Effector memory CD4-positive, alpha-beta T cell (primary cell): ENCODE measurements at regions not wholly inside any gene's neighbourhood (a gene's known extent, or its start where the extent isn't known, plus 50 kb on each side); places are given as distances from the start of the nearest gene placed in this dataset.

Experiments
- DNase-seq, 3 donors: peaks; one replicate each; pipeline ENCODE4 v3.0.0-alpha.2; 2020
- H3K27ac ChIP-seq: 2 replicates; pipeline ENCODE4 v1.7.0; 2013; ENCODE audit warnings: mild to moderate bottlenecking, low read length, moderate library complexity; ENCODE audit not compliant: insufficient read depth, poor library complexity, severe bottlenecking
- H3K27me3 ChIP-seq: replicated peaks from 2 replicates; pipeline ENCODE4 v1.7.0; 2013; ENCODE audit warnings: mild to moderate bottlenecking, low read length; ENCODE audit not compliant: insufficient read depth, control insufficient read depth, poor library complexity, severe bottlenecking
- H3K36me3 ChIP-seq: 2 replicates; pipeline ENCODE4 v1.7.0; 2013; ENCODE audit warnings: mild to moderate bottlenecking, low read length, moderate library complexity; ENCODE audit not compliant: control insufficient read depth, insufficient read depth
- H3K4me1 ChIP-seq: 2 replicates; pipeline ENCODE4 v1.7.0; 2013; ENCODE audit warnings: low read length, mild to moderate bottlenecking; ENCODE audit not compliant: control insufficient read depth, insufficient read depth, poor library complexity, severe bottlenecking
- H3K4me3 ChIP-seq: 2 replicates; pipeline ENCODE4 v1.7.0; 2013; ENCODE audit warnings: low read length, low read depth, mild to moderate bottlenecking; ENCODE audit not compliant: insufficient read depth, poor library complexity, severe bottlenecking
- H3K9me3 ChIP-seq: 2 replicates; pipeline ENCODE4 v1.7.0; 2013; ENCODE audit warnings: mild to moderate bottlenecking, low read length, moderate library complexity; ENCODE audit not compliant: control insufficient read depth

GRCh38 chr2:238578256-238578655 lies 151.5 kb downstream of the ASB1 start:
- H3K36me3 ChIP-seq = no peaks in the 10 kb centered on the region
- H3K4me1 ChIP-seq = no peaks in the 10 kb centered on the region
- no peaks in the 10 kb centered on the region for H3K9me3 ChIP-seq
- no peak overlapping the region for H3K4me3 ChIP-seq
- H3K27me3 ChIP-seq = no peaks in the 10 kb centered on the region
- H3K27ac ChIP-seq = no peak overlapping the region
- no peak for DNase-seq

- H3K4me3 ChIP-seq = no peak overlapping the region
- H3K36me3 ChIP-seq = no peaks in the 10 kb centered on the region
- H3K27me3 ChIP-seq = no peaks in the 10 kb centered on the region
- no peak overlapping the region for H3K27ac ChIP-seq
- H3K9me3 ChIP-seq = no peaks in the 10 kb centered on the region
- no peak for DNase-seq
- H3K4me1 ChIP-seq = no peaks in the 10 kb centered on the region
Observed at GRCh38 chr2:238580486-238580885, 153.8 kb downstream of the ASB1 start.

- Histone ChIP-seq H3K36me3 (no peaks in the 10 kb centered on the region), H3K9me3 (no peaks in the 10 kb centered on the region)
Observed at GRCh38 chr2:238581126-238581525, 154.4 kb downstream of the ASB1 start.

GRCh38 chr2:238582159-238582558 lies 155.4 kb downstream of the ASB1 start:
- no peaks in the 10 kb centered on the region for H3K36me3 ChIP-seq
- H3K4me3 ChIP-seq = no peak overlapping the region
- no peak for DNase-seq
- H3K27ac ChIP-seq = no peak overlapping the region
- no peaks in the 10 kb centered on the region for H3K4me1 ChIP-seq
- H3K9me3 ChIP-seq = no peaks in the 10 kb centered on the region
- no peaks in the 10 kb centered on the region for H3K27me3 ChIP-seq

More at GRCh38 chr2:238581126-238581525, 154.4 kb downstream of the ASB1 start:
- Histone ChIP-seq H3K4me1 (no peaks in the 10 kb centered on the region), H3K27me3 (no peaks in the 10 kb centered on the region), H3K27ac (no peak overlapping the region), H3K4me3 (no peak overlapping the region)
- DNase-seq = no peak

DNA sequence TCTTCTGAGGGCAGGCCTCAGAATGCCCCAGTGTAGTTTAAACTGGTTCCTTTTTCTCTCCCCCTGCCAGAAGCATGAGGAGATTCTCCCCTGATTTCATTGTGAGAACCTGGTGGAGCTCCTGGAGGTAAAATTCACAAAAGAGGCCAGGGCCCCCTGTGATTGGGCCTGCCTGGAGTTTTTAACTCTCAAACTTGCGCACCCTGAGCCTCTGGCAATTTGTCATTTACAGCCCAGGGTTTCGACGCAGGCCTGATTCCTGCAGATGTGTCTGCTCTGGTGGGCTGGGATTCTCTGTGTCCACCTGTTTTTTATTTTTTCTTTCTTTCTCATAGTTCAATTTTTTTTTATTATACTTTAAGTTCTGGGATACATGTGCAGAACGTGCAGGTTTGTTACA lies 157.9 kb downstream of the ASB1 start:
- no peak for DNase-seq
- Histone ChIP-seq H3K4me3 (no peak overlapping the region), H3K9me3 (no peaks in the 10 kb centered on the region), H3K27me3 (no peaks in the 10 kb centered on the region), H3K27ac (no peak overlapping the region), H3K36me3 (no peaks in the 10 kb centered on the region), H3K4me1 (no peaks in the 10 kb centered on the region)

DNA sequence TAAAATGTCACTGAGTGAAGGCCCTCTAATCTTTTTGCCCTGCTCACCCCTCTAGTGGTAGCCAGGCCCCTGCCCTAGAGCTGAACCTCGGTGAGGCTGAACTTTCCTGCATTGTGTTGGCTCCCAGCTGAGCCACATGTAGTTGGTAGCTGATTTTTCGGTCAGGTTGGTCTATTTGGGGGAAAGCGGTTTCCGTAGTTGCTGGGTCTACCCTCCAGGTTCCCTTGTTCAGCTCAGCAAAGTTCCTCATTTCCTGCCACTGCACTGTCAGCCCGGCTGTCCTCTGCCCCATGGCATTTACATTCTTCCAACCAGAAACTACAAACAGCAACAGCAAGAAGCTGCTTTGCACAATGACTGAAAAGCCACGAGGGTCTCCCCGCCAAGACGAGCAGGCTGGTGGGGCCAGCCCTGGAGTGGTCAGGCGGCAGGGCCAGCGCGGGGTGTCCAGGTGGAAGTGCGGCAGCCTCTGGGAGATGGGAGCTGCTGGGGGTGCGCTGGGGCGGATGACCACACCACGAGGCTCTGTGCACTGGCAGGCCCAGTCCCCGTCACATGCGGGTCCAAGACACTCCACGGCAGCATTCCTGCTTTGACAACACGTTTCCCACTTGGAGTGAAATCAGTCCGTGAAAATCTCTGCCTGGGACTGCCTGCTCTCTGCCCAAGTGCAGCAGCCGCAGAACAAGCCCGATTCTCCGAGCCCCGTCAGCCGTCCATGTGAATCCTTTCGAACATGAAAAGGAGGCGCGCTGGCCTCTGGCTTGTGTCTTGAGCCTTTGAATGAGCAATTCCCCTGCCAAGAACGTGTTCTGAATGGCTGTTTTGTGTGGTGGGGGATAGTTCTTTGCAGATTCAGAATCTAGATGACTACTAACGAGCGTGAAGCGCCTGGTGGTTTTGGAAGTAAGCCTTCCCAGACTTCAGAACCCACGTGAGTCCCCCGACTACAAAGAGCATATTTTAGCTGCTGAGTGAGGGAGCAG lies 159.4 kb downstream of the ASB1 start:
- Histone ChIP-seq H3K4me3 (no peak overlapping the region), H3K27ac (no peak overlapping the region), H3K27me3 (no peaks in the 10 kb centered on the region), H3K9me3 (no peaks in the 10 kb centered on the region), H3K4me1 (no peaks in the 10 kb centered on the region), H3K36me3 (no peaks in the 10 kb centered on the region)
- DNase-seq = no peak

DNA sequence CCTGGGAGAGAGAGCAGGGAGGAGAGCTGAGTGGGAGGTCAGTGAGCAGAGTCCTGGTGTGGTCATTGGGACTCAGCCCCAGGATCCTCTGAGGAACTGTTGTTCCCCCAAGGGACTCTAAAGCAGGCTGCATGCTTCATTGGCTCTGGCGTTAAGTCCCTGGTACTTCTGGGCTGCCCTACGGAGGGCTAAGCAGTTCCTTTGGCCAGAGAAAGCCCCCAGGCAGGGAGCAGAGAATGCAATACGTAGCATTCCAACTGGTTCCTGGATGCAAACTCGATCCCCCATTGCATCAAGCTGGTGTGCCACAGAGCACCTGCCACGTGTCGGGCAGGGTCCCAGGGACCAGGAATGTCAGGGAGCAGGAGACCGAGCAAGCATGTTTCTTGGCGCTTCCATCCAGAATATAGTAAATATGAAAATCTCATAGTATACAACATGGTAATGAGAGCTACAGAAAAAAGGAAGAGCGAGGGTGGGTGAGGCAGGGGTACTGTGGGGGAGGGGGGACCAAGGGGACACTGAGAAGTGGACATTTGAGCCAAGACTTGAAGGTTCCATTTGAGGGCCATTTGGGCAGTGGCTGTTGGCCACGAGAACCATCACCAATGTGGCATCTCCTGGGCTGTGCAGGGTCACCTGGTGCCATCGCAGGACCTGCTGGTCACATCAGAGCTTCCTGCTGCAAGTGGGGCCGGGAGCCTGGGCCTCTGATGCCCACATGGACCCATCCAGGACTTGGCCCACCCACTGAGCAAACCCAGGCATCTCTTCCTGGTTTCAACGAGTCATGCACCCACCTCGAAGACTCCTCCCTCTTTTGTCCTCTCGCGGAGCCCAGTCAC lies 160.4 kb downstream of the ASB1 start:
- Histone ChIP-seq H3K4me3 (no peak overlapping the region), H3K36me3 (no peaks in the 10 kb centered on the region), H3K4me1 (no peaks in the 10 kb centered on the region), H3K27me3 (no peaks in the 10 kb centered on the region), H3K27ac (no peak overlapping the region), H3K9me3 (no peaks in the 10 kb centered on the region)
- DNase-seq = no peak

DNA sequence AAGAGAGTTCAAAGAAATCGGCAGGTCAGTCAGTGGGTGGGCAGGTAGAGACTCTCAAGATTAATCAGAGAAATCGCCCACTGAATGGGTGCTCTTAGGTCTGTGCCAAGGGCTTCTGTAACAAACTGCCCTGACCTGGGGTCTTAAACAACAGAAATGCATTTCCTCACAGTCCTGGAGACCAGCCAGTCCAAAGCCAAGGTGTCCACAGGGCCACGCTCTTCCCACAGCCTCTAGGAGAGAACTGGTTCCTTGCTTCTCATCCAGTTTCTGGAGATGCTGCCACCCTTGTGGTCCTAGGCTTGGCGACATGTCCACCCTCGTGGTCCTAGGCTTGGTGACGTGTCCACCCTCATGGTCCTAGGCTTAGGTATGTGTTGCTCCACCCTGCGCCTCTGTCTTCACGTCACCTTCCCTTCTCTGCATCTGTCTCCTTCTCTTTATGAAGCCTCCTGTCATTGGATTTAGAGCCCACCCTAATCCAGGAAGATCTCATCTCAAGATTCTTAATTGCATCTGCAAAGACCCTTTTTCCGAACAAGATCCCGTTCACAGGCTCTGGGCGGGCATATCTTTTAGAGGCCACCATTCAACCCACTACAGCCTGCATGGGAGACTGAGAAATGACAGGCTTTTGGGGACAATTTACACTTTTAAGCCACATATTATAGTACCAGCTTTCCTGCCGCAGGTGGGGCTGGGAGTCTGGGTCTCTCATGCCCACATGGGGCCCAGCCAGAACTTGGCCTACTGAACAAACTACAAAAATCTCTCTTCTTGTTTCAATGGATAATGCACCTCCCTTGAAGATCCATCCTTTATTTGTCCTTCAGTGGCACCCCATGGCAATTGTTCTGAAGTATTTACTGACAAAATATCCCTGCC lies 161.3 kb downstream of the ASB1 start:
- Histone ChIP-seq H3K27me3 (no peaks in the 10 kb centered on the region), H3K9me3 (no peaks in the 10 kb centered on the region), H3K36me3 (no peaks in the 10 kb centered on the region), H3K4me1 (no peaks in the 10 kb centered on the region), H3K4me3 (no peak overlapping the region), H3K27ac (no peak overlapping the region)
- no peak for DNase-seq

DNA sequence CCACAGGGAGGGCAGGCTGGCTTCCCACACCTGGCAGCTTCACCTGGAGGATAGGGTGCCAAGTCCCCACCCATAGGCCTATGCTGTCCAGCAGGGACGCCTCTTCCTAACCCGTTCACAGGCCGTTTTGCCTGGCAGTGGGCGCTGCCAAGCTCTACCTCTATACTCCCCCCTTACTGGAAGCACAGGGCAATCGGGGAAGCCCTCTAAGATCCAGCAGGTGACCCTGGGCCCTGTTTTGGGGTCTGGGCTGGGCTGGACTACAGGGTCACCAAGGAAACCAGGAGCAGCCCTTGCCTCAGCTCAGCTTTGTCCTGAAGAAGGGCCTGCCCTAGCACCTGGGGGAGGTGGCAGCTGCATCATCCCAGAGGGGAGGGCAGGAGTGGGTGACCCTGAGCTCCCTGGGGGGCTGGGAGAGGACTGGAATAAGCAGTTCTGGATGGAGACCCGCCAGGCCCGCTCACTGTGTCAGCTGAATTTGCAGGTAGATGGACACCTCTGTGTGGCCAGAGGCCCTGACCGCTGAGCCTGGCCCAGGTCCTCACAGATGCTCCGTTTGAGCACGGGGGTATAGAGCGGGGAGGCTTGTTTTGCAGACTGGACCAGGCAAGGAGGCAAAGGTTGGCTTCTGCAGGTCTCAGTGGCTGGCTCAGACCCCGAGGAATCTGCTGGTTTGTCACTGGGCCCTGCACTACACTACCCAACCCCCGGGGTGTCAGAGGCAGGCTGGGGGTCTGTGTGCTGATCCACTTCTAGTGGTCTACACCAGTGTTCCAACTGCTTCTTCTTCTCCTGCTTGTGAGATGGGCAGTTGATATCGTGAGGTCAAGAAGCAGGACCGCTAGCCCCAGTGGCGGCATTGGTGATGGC lies 163.1 kb downstream of the ASB1 start:
- Histone ChIP-seq H3K27ac (no peak overlapping the region), H3K27me3 (no peaks in the 10 kb centered on the region), H3K9me3 (no peaks in the 10 kb centered on the region), H3K4me3 (no peak overlapping the region), H3K36me3 (no peaks in the 10 kb centered on the region), H3K4me1 (no peaks in the 10 kb centered on the region)
- DNase-seq = no peak
